Endothelial cell (in vitro differentiated cells): ENCODE measurements at regions not wholly inside any gene's neighbourhood (a gene's known extent, or its start where the extent isn't known, plus 50 kb on each side); places are given as distances from the start of the nearest gene placed in this dataset.

Source experiments
- DNase-seq: peaks from one replicate; pipeline ENCODE4 v3.0.0; 2021; ENCODE audit warnings: low spot score
- H3K27ac Mint-ChIP-seq: one replicate; pipeline ENCODE4 v1.8.0; 2021; ENCODE audit warnings: mixed read lengths, inconsistent platforms; ENCODE audit not compliant: unreplicated experiment
- H3K27me3 Mint-ChIP-seq: one replicate; pipeline ENCODE4 v1.8.0; 2021; ENCODE audit warnings: mild to moderate bottlenecking, moderate library complexity, mixed read lengths, inconsistent platforms; ENCODE audit not compliant: unreplicated experiment
- H3K36me3 Mint-ChIP-seq: one replicate; pipeline ENCODE4 v1.8.0; 2021; ENCODE audit warnings: mild to moderate bottlenecking, low read depth, mixed read lengths, inconsistent platforms; ENCODE audit not compliant: unreplicated experiment
- H3K4me1 Mint-ChIP-seq: one replicate; pipeline ENCODE4 v1.8.0; 2021; ENCODE audit warnings: mild to moderate bottlenecking, mixed read lengths, inconsistent platforms; ENCODE audit not compliant: unreplicated experiment
- H3K4me3 Mint-ChIP-seq: one replicate; pipeline ENCODE4 v1.8.0; 2021; ENCODE audit warnings: mild to moderate bottlenecking, mixed read lengths, inconsistent platforms; ENCODE audit not compliant: unreplicated experiment
- H3K9me3 Mint-ChIP-seq: one replicate; pipeline ENCODE4 v1.8.0; 2021; ENCODE audit warnings: mixed read lengths, inconsistent platforms; ENCODE audit not compliant: unreplicated experiment
- TF ChIP-seq, protein P1 (sequence below): fragments of 200-600 bp; sonication (generic); IDR thresholded peaks from one replicate; pipeline ENCODE4 v1.5.0; 2021; ENCODE audit warnings: antibody characterized with exemption; ENCODE audit not compliant: unreplicated experiment

DNA sequence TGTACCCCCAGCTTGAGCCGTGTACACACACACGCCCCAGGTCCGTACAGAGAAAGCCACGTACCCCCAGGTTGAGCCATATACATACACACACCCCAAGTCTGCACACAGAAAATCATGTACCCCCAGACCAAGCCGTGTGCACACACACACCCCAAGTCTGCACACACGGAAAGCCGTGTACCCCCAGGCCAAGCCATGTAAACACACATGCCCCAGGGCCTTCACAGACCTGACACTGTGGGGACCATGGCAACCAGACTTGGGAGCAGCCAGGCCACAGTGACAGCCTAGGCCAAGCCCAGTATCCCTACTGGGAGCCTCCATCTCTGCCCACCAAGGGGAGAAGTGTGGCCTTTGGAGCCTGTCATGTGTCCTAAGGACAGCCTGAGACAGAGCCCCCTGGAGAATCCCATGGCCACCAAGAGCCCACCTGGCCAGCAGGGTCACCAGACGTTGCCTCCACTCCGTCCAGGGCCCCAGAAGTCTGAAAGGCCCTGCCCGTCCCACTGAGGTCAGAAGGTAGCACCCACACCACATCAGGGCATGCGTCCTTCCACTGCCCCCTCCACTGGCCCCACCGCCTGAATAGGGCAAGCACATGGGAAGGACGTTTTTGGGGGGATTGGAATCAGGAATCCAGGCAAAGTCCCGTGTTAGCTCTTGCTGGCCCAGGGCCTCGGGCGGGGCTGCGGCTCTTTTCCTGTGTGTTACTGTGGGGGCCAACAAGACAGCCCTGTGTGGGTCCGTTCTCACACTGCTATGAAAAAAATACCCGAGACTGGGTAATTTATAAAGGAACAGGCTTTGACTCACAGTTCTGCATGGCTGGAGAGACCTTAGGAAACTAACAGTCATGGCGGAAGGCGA is 636.7 kb downstream of the TBC1D22A start:
- peaks cover 30% of the 10 kb centered on the region for H3K36me3 Mint-ChIP-seq
- no peaks in the 10 kb centered on the region for H3K4me1 Mint-ChIP-seq
- peaks cover 14% of the 10 kb centered on the region for H3K27me3 Mint-ChIP-seq
- DNase-seq = no peak
- no peak overlapping the region for H3K4me3 Mint-ChIP-seq
- H3K9me3 Mint-ChIP-seq = peaks cover 56% of the 10 kb centered on the region
- TF ChIP-seq, protein P1, sequence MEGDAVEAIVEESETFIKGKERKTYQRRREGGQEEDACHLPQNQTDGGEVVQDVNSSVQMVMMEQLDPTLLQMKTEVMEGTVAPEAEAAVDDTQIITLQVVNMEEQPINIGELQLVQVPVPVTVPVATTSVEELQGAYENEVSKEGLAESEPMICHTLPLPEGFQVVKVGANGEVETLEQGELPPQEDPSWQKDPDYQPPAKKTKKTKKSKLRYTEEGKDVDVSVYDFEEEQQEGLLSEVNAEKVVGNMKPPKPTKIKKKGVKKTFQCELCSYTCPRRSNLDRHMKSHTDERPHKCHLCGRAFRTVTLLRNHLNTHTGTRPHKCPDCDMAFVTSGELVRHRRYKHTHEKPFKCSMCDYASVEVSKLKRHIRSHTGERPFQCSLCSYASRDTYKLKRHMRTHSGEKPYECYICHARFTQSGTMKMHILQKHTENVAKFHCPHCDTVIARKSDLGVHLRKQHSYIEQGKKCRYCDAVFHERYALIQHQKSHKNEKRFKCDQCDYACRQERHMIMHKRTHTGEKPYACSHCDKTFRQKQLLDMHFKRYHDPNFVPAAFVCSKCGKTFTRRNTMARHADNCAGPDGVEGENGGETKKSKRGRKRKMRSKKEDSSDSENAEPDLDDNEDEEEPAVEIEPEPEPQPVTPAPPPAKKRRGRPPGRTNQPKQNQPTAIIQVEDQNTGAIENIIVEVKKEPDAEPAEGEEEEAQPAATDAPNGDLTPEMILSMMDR = no peak
- H3K27ac Mint-ChIP-seq = no peak overlapping the region

DNA sequence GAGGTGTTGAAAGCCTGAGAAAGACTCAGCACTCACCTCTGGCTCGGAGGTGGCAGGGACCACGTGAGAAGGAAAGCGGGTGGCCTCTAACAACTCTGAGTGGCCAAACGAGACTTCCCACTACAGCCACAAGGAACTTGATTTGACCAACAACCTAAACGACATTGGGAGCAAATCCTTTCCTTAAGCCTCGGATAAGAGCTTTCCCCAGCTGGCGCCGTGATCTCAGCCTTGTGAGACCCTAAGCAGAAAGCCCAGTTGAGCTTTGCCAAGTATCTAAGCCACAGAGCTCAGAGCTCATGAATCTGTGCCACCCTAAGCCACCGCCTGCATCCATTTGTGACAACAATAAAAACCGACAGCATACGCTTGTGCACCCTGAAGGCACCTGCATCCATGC is 636.0 kb downstream of the TBC1D22A start:
- H3K27me3 Mint-ChIP-seq = peaks cover 10% of the 10 kb centered on the region
- no peaks in the 10 kb centered on the region for H3K4me1 Mint-ChIP-seq
- TF ChIP-seq, protein P1 = no peak
- H3K27ac Mint-ChIP-seq = no peak overlapping the region
- peaks cover 51% of the 10 kb centered on the region for H3K9me3 Mint-ChIP-seq
- peaks cover 31% of the 10 kb centered on the region for H3K36me3 Mint-ChIP-seq
- DNase-seq = no peak
- no peak overlapping the region for H3K4me3 Mint-ChIP-seq

DNA sequence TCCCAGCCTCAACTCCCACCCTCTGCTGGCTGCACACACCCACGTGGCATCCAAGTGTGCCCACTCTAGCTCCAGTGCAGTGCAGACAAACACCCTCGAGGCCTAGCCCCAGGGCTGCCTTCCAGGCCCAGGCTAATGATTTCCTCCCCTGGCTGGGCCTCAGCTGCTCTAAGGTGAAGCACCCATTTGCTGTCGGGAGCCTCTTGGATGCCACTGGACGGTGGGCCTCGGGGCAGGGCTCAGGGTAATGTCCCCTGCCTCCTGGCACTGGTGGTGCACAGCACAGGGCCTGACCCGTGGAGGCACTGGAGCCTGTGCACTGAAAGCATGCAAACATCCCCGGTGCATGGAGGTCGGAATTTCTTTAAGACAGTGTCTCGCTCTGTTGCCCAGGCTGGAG is 635.2 kb downstream of the TBC1D22A start:
- no peak overlapping the region for H3K27ac Mint-ChIP-seq
- TF ChIP-seq, protein P1 = no peak
- H3K9me3 Mint-ChIP-seq = peaks cover 44% of the 10 kb centered on the region
- no peak overlapping the region for H3K4me3 Mint-ChIP-seq
- peaks cover 9% of the 10 kb centered on the region for H3K27me3 Mint-ChIP-seq
- peaks cover 31% of the 10 kb centered on the region for H3K36me3 Mint-ChIP-seq
- H3K4me1 Mint-ChIP-seq = no peaks in the 10 kb centered on the region
- DNase-seq = no peak

DNA sequence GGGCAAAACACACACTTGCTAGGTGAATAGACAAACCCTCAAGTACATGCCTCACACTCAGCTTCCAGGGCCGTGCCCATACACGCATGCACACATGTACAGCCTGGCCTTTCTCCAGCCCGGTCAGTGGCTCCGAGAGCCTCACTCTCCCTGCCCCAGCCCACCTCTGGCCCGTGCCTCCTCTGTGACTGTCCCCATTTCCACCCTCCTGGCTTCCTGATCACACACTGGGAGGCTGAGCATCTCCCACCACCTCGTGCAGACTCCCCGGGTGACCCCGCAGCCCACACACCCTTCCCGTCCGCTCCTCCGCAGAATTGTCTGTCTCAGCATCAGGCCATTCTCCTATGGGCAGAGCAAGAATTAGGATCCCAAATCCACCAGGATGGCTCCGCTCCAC is 634.1 kb downstream of the TBC1D22A start:
- Mint-ChIP-seq H3K4me1 (no peaks in the 10 kb centered on the region), H3K27me3 (peaks cover 9% of the 10 kb centered on the region), H3K9me3 (peaks cover 37% of the 10 kb centered on the region), H3K4me3 (no peak overlapping the region), H3K27ac (no peak overlapping the region), H3K36me3 (peaks cover 24% of the 10 kb centered on the region)
- TF ChIP-seq, protein P1 = no peak
- DNase-seq = no peak

DNA sequence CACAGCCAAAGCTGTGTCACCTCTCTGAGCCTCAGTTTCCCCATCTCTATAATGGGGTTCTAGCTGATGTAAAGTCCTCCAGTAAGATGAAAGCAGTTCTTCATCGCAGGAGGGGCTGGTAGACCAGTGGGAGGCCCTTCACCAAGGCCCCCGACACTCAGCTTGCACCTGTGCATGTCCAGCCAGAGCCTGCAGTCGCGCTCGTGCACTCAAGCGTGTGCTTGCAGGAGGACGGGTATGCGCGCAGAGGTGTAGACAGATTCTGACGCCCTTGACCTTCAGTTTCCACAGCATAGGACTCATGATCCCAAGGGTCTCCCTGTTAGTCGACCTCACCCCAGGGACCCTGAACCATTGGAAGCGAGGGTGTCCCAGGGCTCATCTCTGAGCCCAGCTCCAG is 633.7 kb downstream of the TBC1D22A start:
- H3K36me3 Mint-ChIP-seq = peaks cover 24% of the 10 kb centered on the region
- peaks cover 37% of the 10 kb centered on the region for H3K9me3 Mint-ChIP-seq
- no peaks in the 10 kb centered on the region for H3K4me1 Mint-ChIP-seq
- H3K27ac Mint-ChIP-seq = no peak overlapping the region
- DNase-seq = no peak
- TF ChIP-seq, protein P1 = no peak
- no peak overlapping the region for H3K4me3 Mint-ChIP-seq
- H3K27me3 Mint-ChIP-seq = peaks cover 9% of the 10 kb centered on the region
